HuH-7 (cell line): ENCODE measurements at regions not wholly inside any gene's neighbourhood (a gene's known extent, or its start where the extent isn't known, plus 50 kb on each side); places are given as distances from the start of the nearest gene placed in this dataset.

ENCODE experiments used
- DNase-seq: peaks from one replicate; pipeline ENCODE4 v3.0.0; 2011; ENCODE audit warnings: low spot score

DNA sequence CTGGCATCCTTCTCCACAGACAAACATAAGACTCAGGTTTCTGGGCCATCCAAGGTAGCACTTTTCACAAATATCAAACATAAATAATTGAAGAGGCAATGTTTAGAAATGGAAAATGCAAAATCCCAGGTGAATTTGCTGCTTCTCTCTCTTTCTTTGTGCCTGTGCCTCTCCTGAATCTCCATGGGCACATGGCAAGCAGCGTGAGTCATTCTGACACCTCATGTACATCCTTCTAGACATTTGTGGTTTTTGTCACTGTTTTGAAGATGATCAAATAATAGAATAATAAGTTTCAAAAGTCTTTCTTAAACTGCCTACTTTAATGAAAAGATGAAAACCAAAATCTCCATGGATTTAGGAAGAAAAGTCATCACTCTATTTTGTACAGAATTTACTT, 60.3 kb upstream of the RAB11FIP2 start:
- no peak for DNase-seq

DNA sequence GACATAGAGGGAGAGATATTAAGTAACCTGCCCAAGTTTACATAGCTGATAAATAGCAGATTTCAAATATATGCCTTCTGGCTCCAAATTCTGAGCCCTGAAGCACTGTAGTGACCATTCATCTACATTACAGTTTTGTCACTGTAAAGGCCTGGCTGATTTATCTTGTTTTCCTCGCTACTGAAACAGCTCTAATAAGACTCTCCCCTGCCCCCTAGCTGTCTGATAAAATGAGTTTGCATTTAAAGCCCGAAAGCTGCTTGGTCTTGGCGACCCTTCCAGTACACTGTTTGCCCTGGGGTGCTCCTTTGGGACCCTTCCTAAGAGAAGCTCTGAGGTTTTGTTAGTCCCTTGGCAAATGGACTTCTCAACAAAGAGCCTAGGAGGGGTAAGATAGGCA, 59.7 kb upstream of the RAB11FIP2 start:
- peak; percentile 15 for DNase-seq

DNA sequence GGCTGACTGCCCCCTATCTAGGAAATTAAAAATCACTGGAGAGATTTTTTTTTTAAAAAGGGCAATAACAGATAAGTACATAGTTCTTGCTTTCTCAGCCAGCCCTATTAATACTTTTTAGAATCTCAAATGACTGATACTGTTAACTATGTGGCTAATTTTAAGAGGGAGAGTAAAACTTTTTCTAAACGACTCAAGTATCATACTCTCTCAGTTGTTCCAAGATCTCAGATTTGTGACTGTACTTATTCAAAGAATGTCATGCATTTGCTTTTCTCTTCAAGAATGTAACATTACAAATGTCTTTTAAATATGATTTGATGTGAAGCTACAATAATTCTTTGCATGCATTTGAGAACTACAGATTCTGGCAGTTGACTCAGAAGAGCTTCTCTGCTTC, 55.4 kb upstream of the RAB11FIP2 start:
- DNase-seq, result no peak

DNA sequence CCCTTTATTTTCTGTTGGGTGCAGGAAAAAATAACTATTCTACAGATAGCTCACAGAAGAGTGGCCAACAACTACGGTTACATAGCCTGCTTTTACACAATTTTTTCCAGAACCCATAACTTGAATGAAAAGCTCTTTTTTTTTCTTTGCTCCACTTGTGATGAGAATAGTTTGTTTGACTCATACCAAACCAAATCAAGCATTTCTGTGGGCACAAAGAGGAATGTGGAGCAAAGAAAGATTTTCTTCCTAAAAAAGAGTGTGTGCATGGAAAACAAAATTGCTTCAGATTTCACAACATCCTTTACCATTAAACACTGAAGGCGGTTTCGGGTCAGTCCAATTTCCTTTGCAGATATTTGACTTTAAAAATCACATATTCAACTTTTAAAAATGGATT, 54.8 kb upstream of the RAB11FIP2 start:
- DNase-seq, result no peak
